Muscle of leg (tissue), 3 donors: ENCODE measurements at regions not wholly inside any gene's neighbourhood (a gene's known extent, or its start where the extent isn't known, plus 50 kb on each side); places are given as distances from the start of the nearest gene placed in this dataset.

Source experiments
- DNase-seq: peaks from one replicate; pipeline ENCODE4 v3.0.0; 2013
- H3K27ac ChIP-seq: one replicate; pipeline ENCODE4 v1.5.1; 2013; ENCODE audit warnings: mild to moderate bottlenecking, low read length, control low read depth
- H3K27me3 ChIP-seq: one replicate; pipeline ENCODE4 v1.6.1; 2013; ENCODE audit warnings: low read length; ENCODE audit not compliant: control insufficient read depth, insufficient read depth
- H3K36me3 ChIP-seq: one replicate; pipeline ENCODE4 v1.6.1; 2013; ENCODE audit warnings: low read length; ENCODE audit not compliant: control insufficient read depth, insufficient read depth
- H3K4me1 ChIP-seq: one replicate; pipeline ENCODE4 v1.6.1; 2013; ENCODE audit warnings: low read length; ENCODE audit not compliant: control insufficient read depth, insufficient read depth
- H3K4me3 ChIP-seq: one replicate; pipeline ENCODE4 v1.5.1; 2013; ENCODE audit warnings: low read length, control low read depth
- H3K9me3 ChIP-seq: replicated peaks from 2 replicates; pipeline ENCODE4 v1.6.1; 2013; ENCODE audit warnings: low read depth, low read length; ENCODE audit not compliant: control insufficient read depth
- WGBS: methylation state at CpG from one replicate; pipeline ENCODE4 v1.1.5; 2013; ENCODE audit warnings: missing lambda C conversion rate; ENCODE audit not compliant: insufficient coverage; 5-methylcytosine and 5-hydroxymethylcytosine counted together

GRCh38 chr13:81409284-81409683 lies 1068.4 kb upstream of the SPRY2 start:
- DNase-seq = no peak
- Histone ChIP-seq H3K4me3 (no peak overlapping the region), H3K27ac (no peak overlapping the region), H3K36me3 (no peaks in the 10 kb centered on the region), H3K4me1 (no peaks in the 10 kb centered on the region), H3K27me3 (no peaks in the 10 kb centered on the region), H3K9me3 (no peaks in the 10 kb centered on the region)

- Histone ChIP-seq H3K9me3 (no peaks in the 10 kb centered on the region), H3K4me1 (no peaks in the 10 kb centered on the region), H3K27me3 (no peaks in the 10 kb centered on the region), H3K36me3 (no peaks in the 10 kb centered on the region), H3K4me3 (no peak overlapping the region), H3K27ac (no peak overlapping the region)
- no CpG with 5 or more reads among the region's 2 CpGs for WGBS
- no peak for DNase-seq
Measured at GRCh38 chr13:81408647-81409046, 1067.7 kb upstream of the SPRY2 start.

DNA sequence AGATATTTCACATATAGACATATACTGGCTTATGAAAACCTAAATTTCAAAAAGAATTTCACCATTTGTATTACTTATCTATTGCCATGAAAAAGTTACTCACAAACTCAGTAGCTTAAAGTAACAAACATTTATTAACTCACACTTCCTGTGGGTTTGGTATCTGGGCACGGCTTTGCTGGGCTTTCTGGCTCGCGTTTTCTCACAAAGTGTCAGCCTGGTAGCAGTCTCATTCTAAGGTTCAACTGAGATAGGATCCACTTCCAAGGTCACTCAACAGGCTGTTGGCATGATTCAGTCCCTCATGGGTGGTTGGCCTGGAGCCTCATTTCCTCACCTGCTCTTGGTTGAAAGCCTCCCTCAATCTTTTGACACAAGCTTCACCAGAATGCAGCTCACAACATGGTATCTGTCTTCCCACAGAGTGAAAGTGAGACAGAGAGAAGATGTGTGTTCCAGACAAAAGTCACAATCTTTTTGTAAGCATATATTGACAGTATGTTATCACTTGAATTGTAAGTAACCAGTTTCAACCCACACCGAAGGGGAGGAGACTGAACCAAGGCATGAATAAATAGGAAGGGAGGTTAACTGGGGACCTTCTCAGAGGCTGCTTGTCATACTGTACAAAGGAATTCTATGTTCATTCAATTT lies 1065.8 kb upstream of the SPRY2 start:
- WGBS = 83% methylated on average over 3 of the region's 4 CpGs
- no peaks in the 10 kb centered on the region for H3K4me1 ChIP-seq
- H3K27ac ChIP-seq = no peak overlapping the region
- no peaks in the 10 kb centered on the region for H3K9me3 ChIP-seq
- H3K27me3 ChIP-seq = no peaks in the 10 kb centered on the region
- no peak overlapping the region for H3K4me3 ChIP-seq
- no peaks in the 10 kb centered on the region for H3K36me3 ChIP-seq
- DNase-seq = no peak

GRCh38 chr13:81406022-81406421 lies 1065.1 kb upstream of the SPRY2 start:
- Histone ChIP-seq H3K9me3 (no peaks in the 10 kb centered on the region), H3K4me3 (no peak overlapping the region), H3K36me3 (no peaks in the 10 kb centered on the region), H3K27me3 (no peaks in the 10 kb centered on the region), H3K27ac (no peak overlapping the region), H3K4me1 (no peaks in the 10 kb centered on the region)
- no CpG with 5 or more reads among the region's 3 CpGs for whole genome bisulfite sequencing
- DNase-seq = no peak

DNA sequence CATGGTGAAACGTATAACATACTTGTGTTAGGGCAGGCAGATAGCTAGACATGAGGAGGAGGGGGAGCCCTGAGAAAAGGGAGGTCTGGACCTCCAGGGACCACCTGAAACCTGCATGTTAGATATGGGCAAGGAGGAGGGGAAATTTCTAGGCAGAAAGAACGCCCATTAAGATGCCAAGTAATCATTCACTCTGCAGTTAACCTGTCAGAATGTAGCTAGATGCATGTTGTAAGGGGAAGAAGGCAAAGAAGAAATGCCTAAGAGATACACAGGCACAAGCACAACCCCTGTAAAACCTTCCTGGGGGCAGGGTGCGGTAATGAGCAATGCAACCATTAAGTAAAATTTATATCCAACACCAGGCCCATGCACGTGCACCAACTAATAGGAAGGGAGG lies 1055.3 kb upstream of the SPRY2 start:
- Histone ChIP-seq H3K27me3 (no peaks in the 10 kb centered on the region), H3K27ac (no peak overlapping the region), H3K4me1 (no peaks in the 10 kb centered on the region), H3K4me3 (no peak overlapping the region), H3K9me3 (no peaks in the 10 kb centered on the region), H3K36me3 (no peaks in the 10 kb centered on the region)
- WGBS = 38% methylated on average over 1 of the region's 4 CpGs
- no peak for DNase-seq

DNA sequence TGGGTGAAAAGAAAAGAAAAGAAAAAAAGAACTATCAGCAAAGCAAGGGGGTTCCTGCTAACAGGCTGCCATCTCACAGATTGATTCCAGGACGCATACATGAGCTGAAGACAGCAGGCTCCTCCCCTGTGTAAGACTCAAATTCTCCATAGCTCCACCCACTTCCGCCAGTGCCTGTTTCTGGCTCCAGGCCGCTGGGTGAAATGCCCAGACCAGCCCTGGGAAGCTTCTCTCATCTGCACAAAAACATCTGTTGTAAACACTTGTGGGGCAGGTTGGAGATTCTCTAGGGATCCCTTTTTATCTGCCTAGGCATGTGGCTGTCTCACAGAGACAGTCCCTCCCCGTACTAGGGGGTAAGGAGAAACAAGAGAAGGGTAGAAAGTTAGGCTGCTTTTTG lies 1054.4 kb upstream of the SPRY2 start:
- Histone ChIP-seq H3K27me3 (no peaks in the 10 kb centered on the region), H3K4me3 (no peak overlapping the region), H3K4me1 (no peaks in the 10 kb centered on the region), H3K36me3 (no peaks in the 10 kb centered on the region), H3K27ac (no peak overlapping the region), H3K9me3 (no peaks in the 10 kb centered on the region)
- peak; percentile 18 for DNase-seq
- no CpG with 5 or more reads among the region's 4 CpGs for WGBS

GRCh38 chr13:81394640-81395039 lies 1053.7 kb upstream of the SPRY2 start:
- DNase-seq = no peak
- no CpG with 5 or more reads among the region's 5 CpGs for WGBS

GRCh38 chr13:81393721-81394120 lies 1052.8 kb upstream of the SPRY2 start:
- WGBS = no CpG with 5 or more reads among the region's 1 CpG
- DNase-seq = no peak

More at GRCh38 chr13:81394640-81395039, 1053.7 kb upstream of the SPRY2 start:
- no peak overlapping the region for H3K4me3 ChIP-seq
- H3K36me3 ChIP-seq = no peaks in the 10 kb centered on the region
- H3K9me3 ChIP-seq = no peaks in the 10 kb centered on the region
- no peaks in the 10 kb centered on the region for H3K27me3 ChIP-seq
- H3K27ac ChIP-seq = no peak overlapping the region
- H3K4me1 ChIP-seq = no peaks in the 10 kb centered on the region

DNA sequence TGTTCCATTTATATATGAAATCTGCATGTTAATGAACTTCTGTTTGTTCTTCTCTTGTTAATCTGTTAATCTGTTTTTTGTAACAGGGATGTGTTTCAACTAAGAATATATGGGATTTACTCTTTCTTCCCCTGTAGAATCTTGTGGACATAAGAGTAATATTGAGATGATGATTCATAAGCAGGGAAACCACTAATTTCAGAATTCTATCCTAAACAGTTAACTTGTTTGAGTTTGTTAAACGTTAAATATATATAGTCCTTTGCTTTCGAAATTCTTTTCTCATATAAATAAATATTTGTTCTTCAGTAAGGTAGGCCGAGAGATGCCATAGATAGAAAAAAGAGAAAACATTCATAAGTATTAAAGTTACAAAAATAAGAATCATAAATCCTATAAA lies 1052.2 kb upstream of the SPRY2 start:
- H3K9me3 ChIP-seq = no peaks in the 10 kb centered on the region
- no peak for DNase-seq

More at GRCh38 chr13:81393721-81394120, 1052.8 kb upstream of the SPRY2 start:
- no peaks in the 10 kb centered on the region for H3K27me3 ChIP-seq
- no peak overlapping the region for H3K27ac ChIP-seq
- H3K4me3 ChIP-seq = no peak overlapping the region
- H3K4me1 ChIP-seq = no peaks in the 10 kb centered on the region
- no peaks in the 10 kb centered on the region for H3K9me3 ChIP-seq
- H3K36me3 ChIP-seq = no peaks in the 10 kb centered on the region

GRCh38 chr13:81388400-81388799 lies 1047.5 kb upstream of the SPRY2 start:
- Histone ChIP-seq H3K4me3 (no peak overlapping the region), H3K27me3 (no peaks in the 10 kb centered on the region), H3K27ac (no peak overlapping the region), H3K9me3 (no peaks in the 10 kb centered on the region), H3K36me3 (no peaks in the 10 kb centered on the region), H3K4me1 (no peaks in the 10 kb centered on the region)
- no CpG with 5 or more reads among the region's 1 CpG for WGBS
- DNase-seq = no peak

More for the DNA sequence above, 1052.2 kb upstream of the SPRY2 start:
- Histone ChIP-seq H3K4me1 (no peaks in the 10 kb centered on the region), H3K27me3 (no peaks in the 10 kb centered on the region), H3K27ac (no peak overlapping the region), H3K36me3 (no peaks in the 10 kb centered on the region), H3K4me3 (no peak overlapping the region)
- WGBS = no CpG with 5 or more reads among the region's 3 CpGs

DNA sequence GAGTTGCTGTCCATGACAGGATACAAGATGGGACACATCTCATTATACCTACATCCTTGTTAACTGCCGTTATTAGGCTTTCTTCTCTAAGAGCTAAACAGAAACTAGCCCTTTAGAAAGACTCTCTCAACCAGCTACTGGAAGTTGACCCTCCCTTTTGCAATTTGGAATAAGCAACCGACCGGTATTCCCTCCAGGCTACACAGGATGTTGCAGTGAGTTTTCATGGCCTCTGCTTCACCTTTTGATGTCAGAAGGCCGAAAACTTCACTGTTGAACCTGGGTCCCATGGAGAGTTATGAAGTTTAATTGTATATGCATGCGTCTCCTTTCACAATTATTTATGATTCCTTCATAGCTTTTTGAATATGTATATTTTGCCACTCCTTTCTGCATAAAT lies 1042.5 kb upstream of the SPRY2 start:
- Histone ChIP-seq H3K27me3 (no peaks in the 10 kb centered on the region), H3K4me1 (no peaks in the 10 kb centered on the region), H3K9me3 (no peaks in the 10 kb centered on the region), H3K4me3 (no peak overlapping the region), H3K27ac (no peak overlapping the region), H3K36me3 (no peaks in the 10 kb centered on the region)
- DNase-seq = peak; percentile 11
- WGBS = 83% methylated on average over 1 of the region's 5 CpGs
